ENCODE measurements at regions not wholly inside any gene's neighbourhood (a gene's known extent, or its start where the extent isn't known, plus 50 kb on each side); places are given as distances from the start of the nearest gene placed in this dataset.

- H3K27ac ChIP-seq: no peak overlapping the region
- no peak for TF ChIP-seq ZFX (IDR thresholded peaks at IDR 0.05)
- TF ChIP-seq CTCF (conservative IDR thresholded peaks at IDR 0.05): no peak
Measured at GRCh38 chr6:48912503-48912902, 550.5 kb downstream of the MMUT start.

- no peak for TF ChIP-seq ZFX (IDR thresholded peaks at IDR 0.05)
- H3K27ac ChIP-seq: no peak overlapping the region
Measured at GRCh38 chr6:48904809-48905208, 558.2 kb downstream of the MMUT start.

GRCh38 chr6:48894469-48894868, 568.6 kb downstream of the MMUT start:
- TF ChIP-seq CTCF (conservative IDR thresholded peaks at IDR 0.05) (no peak), ZFX (IDR thresholded peaks at IDR 0.05) (no peak)

GRCh38 chr6:48893048-48893447, 570.0 kb downstream of the MMUT start:
- TF ChIP-seq CTCF (conservative IDR thresholded peaks at IDR 0.05) (no peak), ZFX (IDR thresholded peaks at IDR 0.05) (no peak)
- no peak overlapping the region for H3K27ac ChIP-seq

More at GRCh38 chr6:48894469-48894868, 568.6 kb downstream of the MMUT start:
- H3K27ac ChIP-seq: no peak overlapping the region

GRCh38 chr6:48891308-48891707, 571.7 kb downstream of the MMUT start:
- no peak overlapping the region for H3K27ac ChIP-seq
- TF ChIP-seq CTCF (conservative IDR thresholded peaks at IDR 0.05) (no peak), ZFX (IDR thresholded peaks at IDR 0.05) (no peak)

- H3K27ac ChIP-seq: no peak overlapping the region
- TF ChIP-seq CTCF (conservative IDR thresholded peaks at IDR 0.05): no peak
- TF ChIP-seq ZFX (IDR thresholded peaks at IDR 0.05): no peak
Measured at GRCh38 chr6:48889429-48889828, 573.6 kb downstream of the MMUT start.

GRCh38 chr6:48883116-48883515, 579.9 kb downstream of the MMUT start:
- no peak for TF ChIP-seq CTCF (conservative IDR thresholded peaks at IDR 0.05)
- no peak for TF ChIP-seq ZFX (IDR thresholded peaks at IDR 0.05)
- no peak overlapping the region for H3K27ac ChIP-seq

- no peak for TF ChIP-seq CTCF (conservative IDR thresholded peaks at IDR 0.05)
- no peak for TF ChIP-seq ZFX (IDR thresholded peaks at IDR 0.05)
- H3K27ac ChIP-seq: no peak overlapping the region
Measured at GRCh38 chr6:48881551-48881950, 581.5 kb downstream of the MMUT start.

All from C4-2B (cell line).